Mucosa of descending colon (tissue), 3 donors: ENCODE measurements at regions not wholly inside any gene's neighbourhood (a gene's known extent, or its start where the extent isn't known, plus 50 kb on each side); places are given as distances from the start of the nearest gene placed in this dataset.

Experiments used
- ATAC-seq: fragments of 200-7000 bp; cut with Tn5 transposase; one replicate; pipeline ENCODE4 v1.9.1; 2020; ENCODE audit warnings: mild to moderate bottlenecking, moderate library complexity
- DNase-seq, 3 donors: peaks; one replicate each; pipeline ENCODE4 v3.0.0-alpha.2; 2020
- H3K36me3 ChIP-seq: fragments of 200-600 bp; one replicate; pipeline ENCODE4 v1.8.0; 2021; ENCODE audit warnings: low read depth, mild to moderate bottlenecking
- H3K4me1 ChIP-seq: fragments of 200-600 bp; one replicate; pipeline ENCODE4 v1.8.0; 2021; ENCODE audit warnings: low read depth, mild to moderate bottlenecking
- H3K4me3 ChIP-seq: fragments of 200-600 bp; one replicate; pipeline ENCODE4 v1.8.0; 2021; ENCODE audit warnings: mild to moderate bottlenecking
- H3K9me3 ChIP-seq: fragments of 200-600 bp; one replicate; pipeline ENCODE4 v1.8.0; 2021; ENCODE audit warnings: mild to moderate bottlenecking
- CTCF ChIP-seq: fragments of 200-600 bp; IDR thresholded peaks from one replicate; pipeline ENCODE4 v1.8.0; 2022; ENCODE audit warnings: antibody characterized with exemption, mild to moderate bottlenecking
- intact Hi-C, 2 donors: fragments of 100-400 bp; cut with DNase I in 1 of 2; cut with micrococcal nuclease in 1 of 2; formaldehyde crosslinking; loops; one replicate each; pipeline versions ENCODE4 v1.11.0 to v1.11.1; 2022; cut with DNase I, micrococcal nuclease
- donor health status: DM: no; HTN: no; CAD: no; lungs with moderate emphysema.
- donor health status: DM: no; HTN: no; CAD: no.
- donor health status: DM: no; HTN: yes; CAD: no.

DNA sequence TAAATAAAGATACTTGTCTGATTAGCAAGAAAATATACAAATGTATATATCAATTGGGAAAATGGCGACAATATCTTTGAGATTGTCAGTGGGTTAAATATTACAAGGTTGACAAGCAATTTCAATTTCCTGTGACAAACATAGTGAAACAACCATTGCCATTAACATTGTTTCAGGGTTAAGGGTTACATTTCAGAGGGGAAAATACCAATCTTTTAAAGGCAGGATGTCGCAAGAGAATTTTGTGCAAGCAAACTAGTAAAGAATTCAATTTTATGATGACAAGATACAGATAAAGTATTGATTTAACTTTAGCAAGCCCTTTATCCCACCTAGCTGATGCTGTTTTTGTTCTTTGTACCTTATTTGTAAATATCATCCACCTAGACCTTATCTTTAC, 305.8 kb upstream of the GRIA3 start:
- H3K4me1 ChIP-seq = no peaks in the 10 kb centered on the region
- no peaks in the 10 kb centered on the region for H3K9me3 ChIP-seq
- DNase-seq (no peak), ATAC-seq (no peak)
- intact Hi-C loops = no loop called here
- TF ChIP-seq CTCF = no peak
- no peak overlapping the region for H3K4me3 ChIP-seq
- H3K36me3 ChIP-seq = no peaks in the 10 kb centered on the region

GRCh38 chrX:122880952-122881351, 303.1 kb upstream of the GRIA3 start:
- Histone ChIP-seq H3K9me3 (no peaks in the 10 kb centered on the region), H3K4me3 (no peak overlapping the region), H3K36me3 (no peaks in the 10 kb centered on the region), H3K4me1 (no peaks in the 10 kb centered on the region)
- DNase-seq (no peak), ATAC-seq (no peak)
- intact Hi-C loops = no loop called here
- no peak for TF ChIP-seq CTCF

DNA sequence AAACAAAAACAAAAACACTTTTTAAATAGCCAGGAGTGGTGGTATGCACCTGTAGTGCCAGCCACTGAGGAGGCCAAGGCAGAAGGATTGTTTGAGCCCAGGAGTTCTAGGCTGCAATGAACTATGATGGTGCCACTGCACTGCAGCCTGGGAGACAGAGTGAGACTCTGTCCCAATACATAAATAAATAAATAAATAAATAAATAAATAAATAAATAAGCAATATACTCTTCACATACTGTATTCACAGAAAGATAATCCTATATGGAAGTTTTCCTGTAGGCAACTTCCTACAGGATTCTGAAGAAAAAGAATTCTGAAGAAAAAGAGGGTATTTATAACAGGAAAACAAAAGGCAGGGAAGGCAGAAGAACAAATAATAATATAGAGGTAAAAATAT, 293.3 kb upstream of the GRIA3 start:
- intact Hi-C loops = no loop called here
- Histone ChIP-seq H3K4me3 (no peak overlapping the region), H3K36me3 (no peaks in the 10 kb centered on the region), H3K4me1 (no peaks in the 10 kb centered on the region), H3K9me3 (no peaks in the 10 kb centered on the region)
- TF ChIP-seq CTCF = no peak
- no peak for ATAC-seq
- no peak for DNase-seq

GRCh38 chrX:122906726-122907125, 277.4 kb upstream of the GRIA3 start:
- Histone ChIP-seq H3K4me1 (no peaks in the 10 kb centered on the region), H3K9me3 (peaks cover 4% of the 10 kb centered on the region), H3K4me3 (no peak overlapping the region), H3K36me3 (no peaks in the 10 kb centered on the region)
- intact Hi-C loops = no loop called here
- DNase-seq = no peak
- no peak for ATAC-seq
- TF ChIP-seq CTCF = no peak

DNA sequence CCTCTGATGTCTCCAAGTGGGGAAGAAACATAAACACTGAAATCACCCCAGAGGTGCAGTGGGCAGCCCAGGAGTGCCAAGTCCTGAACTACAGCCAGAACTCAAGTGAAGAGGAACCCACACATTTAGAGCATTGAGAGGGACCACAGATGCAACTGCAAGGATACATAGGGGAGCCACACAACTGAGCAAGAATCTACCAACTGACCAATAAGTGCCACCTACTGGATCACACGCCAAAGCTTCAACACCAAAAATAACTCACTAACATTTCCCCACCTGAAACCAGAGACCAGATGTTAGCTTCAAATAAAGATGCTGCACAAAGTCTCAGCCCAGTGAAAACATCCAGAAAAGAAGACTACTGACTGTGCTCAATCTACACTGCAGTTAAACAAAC, 276.7 kb upstream of the GRIA3 start:
- Histone ChIP-seq H3K36me3 (no peaks in the 10 kb centered on the region), H3K4me1 (no peaks in the 10 kb centered on the region), H3K9me3 (peaks cover 4% of the 10 kb centered on the region), H3K4me3 (no peak overlapping the region)
- intact Hi-C loops = no loop called here
- DNase-seq (no peak), ATAC-seq (no peak)
- no peak for TF ChIP-seq CTCF

- Histone ChIP-seq H3K4me3 (no peak overlapping the region), H3K36me3 (no peaks in the 10 kb centered on the region), H3K4me1 (no peaks in the 10 kb centered on the region), H3K9me3 (peaks cover 4% of the 10 kb centered on the region)
- TF ChIP-seq CTCF = no peak
- no peak for DNase-seq
- ATAC-seq = no peak
- intact Hi-C loops = no loop called here
Measured at GRCh38 chrX:122910697-122911096, 273.4 kb upstream of the GRIA3 start.
